AG09309 (cell line): ENCODE measurements at regions not wholly inside any gene's neighbourhood (a gene's known extent, or its start where the extent isn't known, plus 50 kb on each side); places are given as distances from the start of the nearest gene placed in this dataset.
"Not testable (repeated sequence)": the region's sequence is repeated elsewhere in the genome, so short reads cannot be mapped to it uniquely, and the experiment has no call there.

Source experiments
- DNase-seq: peaks from one replicate; pipeline ENCODE4 v3.0.0-alpha.2; 2010; ENCODE audit warnings: low read depth
- H3K4me3 ChIP-seq: 2 replicates; pipeline ENCODE4 v1.5.1; 2011; ENCODE audit warnings: mild to moderate bottlenecking, low read depth, low read length, moderate library complexity; ENCODE audit not compliant: control insufficient read depth
- TF ChIP-seq, protein P1 (sequence below): IDR thresholded peaks from 2 replicates; pipeline ENCODE4 v1.5.1; 2011; ENCODE audit warnings: mild to moderate bottlenecking, low read depth, low read length, inconsistent platforms; ENCODE audit not compliant: insufficient read depth, control insufficient read depth; ENCODE audit errors: missing control alignments

DNA sequence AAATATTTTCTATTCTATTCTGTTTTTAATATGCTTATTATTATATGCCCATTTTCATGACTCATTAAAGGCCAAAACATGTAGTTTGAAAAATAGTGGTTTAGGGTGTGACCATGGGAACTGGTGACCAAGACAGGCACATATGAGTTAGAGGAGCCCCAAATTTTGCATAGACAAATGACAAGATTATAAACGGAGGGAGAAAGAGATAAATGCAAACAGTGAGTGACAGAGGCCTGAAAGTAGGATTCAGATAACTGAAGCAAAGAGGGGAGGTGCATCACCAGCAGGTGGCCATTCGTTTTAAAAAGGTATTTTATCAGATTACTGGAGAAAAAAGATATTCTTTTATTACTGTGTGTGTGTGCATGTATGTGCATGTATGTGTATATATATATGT is 391.5 kb upstream of the CHORDC1 start:
- H3K4me3 ChIP-seq, result no peak overlapping the region
- DNase-seq, result no peak
- TF ChIP-seq, protein P1, sequence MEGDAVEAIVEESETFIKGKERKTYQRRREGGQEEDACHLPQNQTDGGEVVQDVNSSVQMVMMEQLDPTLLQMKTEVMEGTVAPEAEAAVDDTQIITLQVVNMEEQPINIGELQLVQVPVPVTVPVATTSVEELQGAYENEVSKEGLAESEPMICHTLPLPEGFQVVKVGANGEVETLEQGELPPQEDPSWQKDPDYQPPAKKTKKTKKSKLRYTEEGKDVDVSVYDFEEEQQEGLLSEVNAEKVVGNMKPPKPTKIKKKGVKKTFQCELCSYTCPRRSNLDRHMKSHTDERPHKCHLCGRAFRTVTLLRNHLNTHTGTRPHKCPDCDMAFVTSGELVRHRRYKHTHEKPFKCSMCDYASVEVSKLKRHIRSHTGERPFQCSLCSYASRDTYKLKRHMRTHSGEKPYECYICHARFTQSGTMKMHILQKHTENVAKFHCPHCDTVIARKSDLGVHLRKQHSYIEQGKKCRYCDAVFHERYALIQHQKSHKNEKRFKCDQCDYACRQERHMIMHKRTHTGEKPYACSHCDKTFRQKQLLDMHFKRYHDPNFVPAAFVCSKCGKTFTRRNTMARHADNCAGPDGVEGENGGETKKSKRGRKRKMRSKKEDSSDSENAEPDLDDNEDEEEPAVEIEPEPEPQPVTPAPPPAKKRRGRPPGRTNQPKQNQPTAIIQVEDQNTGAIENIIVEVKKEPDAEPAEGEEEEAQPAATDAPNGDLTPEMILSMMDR, result no peak

DNA sequence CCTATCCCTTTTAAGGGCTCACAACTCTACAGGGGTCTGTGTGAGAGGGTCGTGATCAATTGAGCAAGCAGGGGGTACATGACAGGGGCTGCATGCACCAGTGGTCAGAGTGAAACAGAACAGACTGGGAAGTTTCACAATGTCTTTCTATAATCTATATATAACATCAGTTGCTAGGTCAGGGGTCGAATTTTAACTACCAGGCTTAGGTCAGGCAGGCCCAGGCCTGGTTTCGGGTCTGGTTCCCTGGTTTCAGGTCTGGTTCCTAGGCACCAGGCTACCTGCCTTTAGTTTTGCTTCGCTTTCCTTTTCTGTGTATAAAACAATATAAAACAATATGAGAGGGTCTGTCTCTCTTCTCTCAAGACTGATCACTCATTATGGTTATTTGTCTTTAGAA is 390.2 kb upstream of the CHORDC1 start:
- H3K4me3 ChIP-seq, DNase-seq: not testable (repeated sequence)

DNA sequence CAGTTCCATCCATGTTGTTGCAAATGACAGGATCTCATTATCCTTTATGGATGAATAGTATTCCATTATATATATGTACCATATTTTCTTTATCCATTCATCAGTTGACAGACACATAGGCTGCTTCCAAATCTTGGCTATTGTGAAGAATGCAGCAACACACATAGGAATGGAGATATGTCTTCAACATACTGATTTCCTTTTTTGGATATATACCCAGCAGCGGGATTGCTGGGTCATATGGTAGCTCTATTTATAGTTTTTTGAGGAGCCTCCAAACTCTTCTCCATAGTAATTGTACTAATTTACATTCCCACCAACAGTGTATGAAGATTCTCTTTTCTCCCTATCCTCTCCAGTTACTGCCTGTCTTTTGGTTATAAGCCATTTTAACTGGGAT is 383.9 kb upstream of the CHORDC1 start:
- no peak for DNase-seq
- TF ChIP-seq, protein P1, result no peak
- H3K4me3 ChIP-seq, result no peak overlapping the region

DNA sequence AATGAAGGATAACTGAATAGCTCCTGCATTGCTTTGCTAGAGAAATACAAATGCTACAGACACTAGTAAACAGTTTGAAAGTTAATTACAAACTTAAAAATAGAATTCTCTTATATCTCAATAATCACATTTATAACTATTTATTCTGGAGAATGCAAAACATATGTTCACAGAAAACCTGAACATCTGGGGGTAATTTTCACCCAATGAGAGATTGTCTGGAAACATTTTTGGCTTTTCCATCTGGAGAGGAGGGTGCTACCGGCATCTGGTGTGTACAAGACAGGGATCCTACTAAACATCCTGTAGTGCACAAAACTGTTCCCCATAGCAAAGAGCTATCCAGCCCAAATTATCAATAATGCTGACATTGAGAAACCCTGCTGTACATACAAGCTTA is 378.4 kb upstream of the CHORDC1 start:
- H3K4me3 ChIP-seq, result no peak overlapping the region
- DNase-seq, result no peak
- TF ChIP-seq, protein P1, result no peak

DNA sequence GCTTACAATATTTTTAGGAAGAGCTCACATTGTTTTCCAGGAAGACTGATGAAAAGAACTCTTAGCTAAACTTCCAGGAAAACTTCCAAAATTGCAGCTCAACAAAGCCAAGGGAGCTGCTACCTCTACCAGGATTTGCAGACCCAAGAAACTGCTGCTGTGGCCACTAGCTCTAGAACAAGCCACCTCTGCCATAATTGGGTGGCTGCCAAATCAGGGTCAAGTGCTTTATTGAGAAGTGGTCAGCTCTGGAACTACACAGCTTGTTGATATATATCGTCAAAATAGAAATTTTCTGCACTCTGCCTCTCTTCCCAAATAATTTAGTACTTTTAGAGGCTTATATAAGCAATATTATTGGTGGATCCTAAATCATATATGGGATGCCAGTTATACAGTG is 371.8 kb upstream of the CHORDC1 start:
- H3K4me3 ChIP-seq, result no peak overlapping the region
- DNase-seq, result no peak
- TF ChIP-seq, protein P1, result no peak

DNA sequence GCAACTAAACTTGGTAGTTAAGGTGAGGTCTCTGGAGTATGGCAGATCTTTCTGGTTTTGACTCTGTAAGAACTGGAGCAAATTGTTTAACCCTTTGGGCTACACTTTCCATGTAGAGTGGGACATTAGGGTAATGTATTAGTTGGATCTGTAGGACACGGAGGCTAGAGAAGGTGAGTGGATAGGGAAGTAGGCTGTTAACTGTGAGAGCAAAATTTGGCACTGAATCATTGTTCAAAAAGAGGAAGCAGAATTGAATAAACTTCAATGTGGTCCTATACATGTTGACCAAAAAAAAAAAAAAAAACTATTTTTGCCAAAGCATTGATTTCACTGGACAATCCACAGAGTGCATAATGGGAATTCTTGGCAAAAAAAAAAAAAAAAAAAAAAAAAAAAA is 370.2 kb upstream of the CHORDC1 start:
- no peak for DNase-seq
- H3K4me3 ChIP-seq, result no peak overlapping the region
- TF ChIP-seq, protein P1, result no peak

DNA sequence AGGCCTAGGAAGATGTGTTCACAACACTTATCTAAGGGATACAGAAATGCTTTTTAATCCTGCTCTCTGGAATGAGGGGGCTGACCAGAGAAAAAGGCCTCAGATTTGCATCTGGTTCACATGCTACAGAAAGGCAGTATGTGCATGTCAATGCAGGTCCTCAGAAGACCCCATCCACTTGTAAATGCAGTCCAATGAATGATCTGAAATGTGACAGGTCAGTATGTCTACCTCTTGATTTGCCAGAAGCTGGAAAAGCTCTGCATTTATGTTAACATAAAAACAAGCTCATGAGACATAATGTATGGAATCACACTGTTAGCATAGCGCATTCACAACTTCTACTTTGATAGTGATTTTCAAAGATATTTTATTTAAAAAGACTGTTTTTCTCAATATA is 367.4 kb upstream of the CHORDC1 start:
- DNase-seq, result no peak
- H3K4me3 ChIP-seq, result no peak overlapping the region
- TF ChIP-seq, protein P1, result no peak
